HepG2 (cell line): ENCODE measurements at regions not wholly inside any gene's neighbourhood (a gene's known extent, or its start where the extent isn't known, plus 50 kb on each side); places are given as distances from the start of the nearest gene placed in this dataset.

Experiments used
- ATAC-seq: fragments of 200-7000 bp; cut with Tn5 transposase; 3 replicates; pipeline ENCODE4 v1.9.1; 2020; ENCODE audit warnings: mild to moderate bottlenecking, moderate library complexity
- BruUV-seq: library from RNA; stranded (reverse); fragments of 400-500 nt; replicated peaks from 2 replicates; lab custom pipeline; 2021; lab: Mats Ljungman, UMichigan
- CTCF ChIA-PET: fragments of 300-600 bp; formaldehyde crosslinking; extraction: SDS; loops from one replicate; lab custom pipeline; 2021; ENCODE audit warnings: low total read pairs, inconsistent platforms, low intra/inter-chr PET ratio; lab: Yijun Ruan, JAX
- POLR2A ChIA-PET: fragments of 350-600 bp; sonication (Branson Sonifier 250); formaldehyde crosslinking; loops from one replicate; lab custom pipeline; 2020; ENCODE audit warnings: antibody characterized with exemption, inconsistent platforms; lab: Yijun Ruan, JAX
- DNase-seq: peaks from one replicate; pipeline ENCODE4 v3.0.0-alpha.2; 2015; ENCODE audit warnings: low spot score
- FAIRE-seq: peaks from 3 replicates; lab custom pipeline; 2011; peaks lifted over from hg19 to GRCh38; lab: Jason Lieb, UNC
- H2AFZ ChIP-seq: one replicate; pipeline ENCODE4 v1.6.1; 2011; ENCODE audit warnings: low read length, inconsistent platforms
- H3K27ac ChIP-seq: fragments of 300-600 bp; 3 replicates; pipeline ENCODE4 v1.8.0; 2011; ENCODE audit warnings: mixed run types, mild to moderate bottlenecking, mixed read lengths, low read length, inconsistent platforms; ENCODE audit not compliant: insufficient read depth; ENCODE audit errors: extremely low read length
- H3K27me3 ChIP-seq, 2 experiments: fragments of 200-600 bp in 1 of 2; 2 replicates in 1 of 2; 3 replicates in 1 of 2; pipeline versions ENCODE4 v1.6.0 to v1.8.0; 2011; ENCODE audit warnings: low read length in 2 of 2, mild to moderate bottlenecking in 2 of 2, moderate library complexity in 2 of 2, inconsistent platforms in 1 of 2; ENCODE audit not compliant: insufficient read depth in 2 of 2, control insufficient read depth in 1 of 2
- H3K36me3 ChIP-seq, 2 experiments: fragments of 200-600 bp in 1 of 2; replicated peaks in 1 of 2; 2 replicates in 1 of 2; 3 replicates in 1 of 2; pipeline versions ENCODE4 v1.5.1 to v1.8.0; 2011; ENCODE audit warnings: low read length in 2 of 2, inconsistent platforms in 1 of 2; ENCODE audit not compliant: insufficient read depth in 2 of 2, control insufficient read depth in 1 of 2
- H3K4me1 ChIP-seq: 2 replicates; pipeline ENCODE4 v1.5.1; 2012; ENCODE audit warnings: low read length, inconsistent platforms; ENCODE audit not compliant: insufficient read depth
- H3K4me2 ChIP-seq: 2 replicates; pipeline ENCODE4 v1.6.0; 2011; ENCODE audit warnings: low read depth, low read length, inconsistent platforms
- H3K4me3 ChIP-seq, 3 experiments: fragments of 200-600 bp in 1 of 3; sonication (generic), shearing (Covaris generic) in 1 of 3; replicated peaks in 1 of 3; 2 replicates each; pipeline ENCODE4 v1.5.1; 2011 to 2016; ENCODE audit warnings: low read length in 3 of 3, inconsistent platforms in 2 of 3, low read depth in 2 of 3, mild to moderate bottlenecking in 2 of 3, control low read depth in 1 of 3, mixed read lengths in 1 of 3; ENCODE audit not compliant: insufficient read depth in 1 of 3
- H3K79me2 ChIP-seq: one replicate; pipeline ENCODE4 v1.6.1; 2011; ENCODE audit warnings: low read length, inconsistent platforms; ENCODE audit not compliant: insufficient read depth
- H3K9ac ChIP-seq: 2 replicates; pipeline ENCODE4 v1.6.0; 2011; ENCODE audit warnings: mild to moderate bottlenecking, low read depth, low read length, inconsistent platforms; ENCODE audit not compliant: insufficient read depth
- H3K9me3 ChIP-seq: 2 replicates; pipeline ENCODE4 v1.5.1; 2012; ENCODE audit warnings: mild to moderate bottlenecking, low read length
- H4K20me1 ChIP-seq: 2 replicates; pipeline ENCODE4 v1.6.0; 2011; ENCODE audit warnings: inconsistent platforms, mild to moderate bottlenecking, low read length, moderate library complexity; ENCODE audit not compliant: insufficient read depth
- ZFP82 ChIP-seq: sonication (generic); formaldehyde crosslinking; IDR thresholded peaks from 2 replicates; pipeline ENCODE4 v1.5.1; 2020; ENCODE audit warnings: mild to moderate bottlenecking, missing genetic modification reagents, borderline replicate concordance
- WGBS: methylation state at CpG from one replicate; pipeline ENCODE4 v1.1.6; 2017; ENCODE audit warnings: low lambda C conversion rate; 5-methylcytosine and 5-hydroxymethylcytosine counted together
- in situ Hi-C: cut with HindIII; loops from 2 replicates; pipeline ENCODE4 v1.10.0; 2017; ENCODE audit warnings: low pct_unique_long_range_greater_than_20kb; ENCODE audit not compliant: extremely low pct_ligation_motif_present
- intact Hi-C: fragments of 100-400 bp; cut with micrococcal nuclease; formaldehyde crosslinking; loops from one replicate; pipeline ENCODE4 v1.10.0; 2022; ENCODE audit not compliant: unreplicated experiment
- TF ChIP-seq, protein P1 (sequence below): sonication (generic); formaldehyde crosslinking; IDR thresholded peaks from 2 replicates; pipeline ENCODE4 v1.5.1; 2020; ENCODE audit warnings: mild to moderate bottlenecking, missing genetic modification reagents, moderate library complexity

DNA sequence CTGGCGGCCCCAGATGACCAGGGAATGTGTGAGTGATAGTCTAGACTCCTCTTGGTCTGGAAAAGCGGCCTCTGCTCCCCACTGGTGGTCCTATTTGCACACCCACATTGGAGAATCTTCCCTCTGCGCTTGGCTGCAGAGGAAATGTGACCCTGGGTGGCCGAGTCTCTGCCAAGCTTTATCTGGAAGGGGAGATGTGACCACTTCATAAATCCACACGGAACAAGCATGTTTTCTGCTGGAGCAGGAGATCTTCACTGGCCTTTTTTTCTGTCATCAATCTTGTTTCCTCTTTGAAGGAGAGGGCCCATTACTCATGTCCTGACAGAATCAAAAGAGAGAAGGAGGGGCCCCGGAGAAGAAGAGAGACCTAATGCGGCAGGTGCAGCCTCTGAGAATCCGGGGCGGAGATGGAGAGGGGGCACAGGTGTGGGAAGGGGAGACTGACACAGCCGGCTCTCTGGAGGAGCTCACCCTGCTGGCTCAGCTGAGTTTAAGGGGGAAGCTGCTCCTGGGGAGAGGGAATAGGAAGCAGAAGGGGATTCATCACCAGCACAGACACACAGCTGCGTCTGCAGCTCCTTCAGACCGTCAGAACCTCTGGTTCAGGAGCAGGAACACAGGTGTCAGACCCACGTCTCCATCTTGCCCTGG, 116.3 kb downstream of the SOX9 start:
- Histone ChIP-seq H3K4me2 (peak overlapping the region; percentile 21; the same call in 1 of the 2 replicates), H3K79me2 (no peaks in the 10 kb centered on the region), H3K27me3 (peaks cover 4 to 26% of the 10 kb centered on the region in 2 experiments; a peak in 4 of 5 replicates), H2AFZ (no peak overlapping the region), H4K20me1 (no peaks in the 10 kb centered on the region), H3K27ac (no peak overlapping the region), H3K9me3 (no peaks in the 10 kb centered on the region), H3K4me3 (no peak overlapping the region), H3K4me1 (peaks cover 18% of the 10 kb centered on the region), H3K36me3 (no peaks in the 10 kb centered on the region), H3K9ac (no peak overlapping the region)
- WGBS: 40% methylated on average over 13 of the region's 13 CpGs
- DNase-seq (no peak), FAIRE-seq (no peak), ATAC-seq (peak; percentile 41; the same call in 2 of the 3 replicates)
- intact Hi-C loops (no loop called here), in situ Hi-C loops (no loop called here)
- CTCF ChIA-PET: no interaction called here
- POLR2A ChIA-PET: interaction anchor here (0.7 kb wide), 1 partner anchor 265 kb away, joined by 3 read pairs; no protein-coding TSS in a partner anchor
- TF ChIP-seq ZFP82 (CRISPR knock-in tag): no peak
- TF ChIP-seq, protein P1, sequence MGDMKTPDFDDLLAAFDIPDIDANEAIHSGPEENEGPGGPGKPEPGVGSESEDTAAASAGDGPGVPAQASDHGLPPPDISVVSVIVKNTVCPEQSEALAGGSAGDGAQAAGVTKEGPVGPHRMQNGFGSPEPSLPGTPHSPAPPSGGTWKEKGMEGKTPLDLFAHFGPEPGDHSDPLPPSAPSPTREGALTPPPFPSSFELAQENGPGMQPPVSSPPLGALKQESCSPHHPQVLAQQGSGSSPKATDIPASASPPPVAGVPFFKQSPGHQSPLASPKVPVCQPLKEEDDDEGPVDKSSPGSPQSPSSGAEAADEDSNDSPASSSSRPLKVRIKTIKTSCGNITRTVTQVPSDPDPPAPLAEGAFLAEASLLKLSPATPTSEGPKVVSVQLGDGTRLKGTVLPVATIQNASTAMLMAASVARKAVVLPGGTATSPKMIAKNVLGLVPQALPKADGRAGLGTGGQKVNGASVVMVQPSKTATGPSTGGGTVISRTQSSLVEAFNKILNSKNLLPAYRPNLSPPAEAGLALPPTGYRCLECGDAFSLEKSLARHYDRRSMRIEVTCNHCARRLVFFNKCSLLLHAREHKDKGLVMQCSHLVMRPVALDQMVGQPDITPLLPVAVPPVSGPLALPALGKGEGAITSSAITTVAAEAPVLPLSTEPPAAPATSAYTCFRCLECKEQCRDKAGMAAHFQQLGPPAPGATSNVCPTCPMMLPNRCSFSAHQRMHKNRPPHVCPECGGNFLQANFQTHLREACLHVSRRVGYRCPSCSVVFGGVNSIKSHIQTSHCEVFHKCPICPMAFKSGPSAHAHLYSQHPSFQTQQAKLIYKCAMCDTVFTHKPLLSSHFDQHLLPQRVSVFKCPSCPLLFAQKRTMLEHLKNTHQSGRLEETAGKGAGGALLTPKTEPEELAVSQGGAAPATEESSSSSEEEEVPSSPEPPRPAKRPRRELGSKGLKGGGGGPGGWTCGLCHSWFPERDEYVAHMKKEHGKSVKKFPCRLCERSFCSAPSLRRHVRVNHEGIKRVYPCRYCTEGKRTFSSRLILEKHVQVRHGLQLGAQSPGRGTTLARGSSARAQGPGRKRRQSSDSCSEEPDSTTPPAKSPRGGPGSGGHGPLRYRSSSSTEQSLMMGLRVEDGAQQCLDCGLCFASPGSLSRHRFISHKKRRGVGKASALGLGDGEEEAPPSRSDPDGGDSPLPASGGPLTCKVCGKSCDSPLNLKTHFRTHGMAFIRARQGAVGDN (CRISPR knock-in tag): 0 out of 2 replicates have a peak, but pooled peaks have one; percentile 13
- TF ChIP-seq, all 625 proteins: peak for 1
- BruUV-seq: no TSS peak
